BE2C (cell line): ENCODE measurements at regions not wholly inside any gene's neighbourhood (a gene's known extent, or its start where the extent isn't known, plus 50 kb on each side); places are given as distances from the start of the nearest gene placed in this dataset.

Source experiments
- DNase-seq: peaks from one replicate; pipeline ENCODE4 v3.0.0-alpha.2; 2020
- H3K27me3 ChIP-seq: fragments of 250-450 bp; sonication (Bioruptor Pico); 2 replicates; pipeline ENCODE4 v1.5.1; 2020; ENCODE audit warnings: mild to moderate bottlenecking
- H3K36me3 ChIP-seq: fragments of 250-450 bp; sonication (Bioruptor Pico); 2 replicates; pipeline ENCODE4 v1.5.1; 2020; ENCODE audit warnings: mild to moderate bottlenecking
- H3K4me1 ChIP-seq: fragments of 250-450 bp; sonication (Bioruptor Pico); 2 replicates; pipeline ENCODE4 v1.5.1; 2020
- H3K4me3 ChIP-seq: 2 replicates; pipeline ENCODE4 v1.5.1; 2011; ENCODE audit warnings: low read depth, low read length
- H3K9me3 ChIP-seq: fragments of 250-450 bp; sonication (Bioruptor Pico); 2 replicates; pipeline ENCODE4 v1.5.1; 2020
- CTCF ChIP-seq: IDR thresholded peaks from 2 replicates; pipeline ENCODE4 v1.5.1; 2012; ENCODE audit warnings: mild to moderate bottlenecking, low read depth, low read length

- Histone ChIP-seq H3K4me1 (no peaks in the 10 kb centered on the region; the same call in 1 of the 2 replicates), H3K4me3 (no peak overlapping the region), H3K9me3 (no peaks in the 10 kb centered on the region), H3K36me3 (no peaks in the 10 kb centered on the region), H3K27me3 (no peaks in the 10 kb centered on the region)
- TF ChIP-seq CTCF, result no peak
- no peak for DNase-seq
Measured at GRCh38 chr10:47079204-47079580, 168.0 kb downstream of the PTPN20 start.

DNA sequence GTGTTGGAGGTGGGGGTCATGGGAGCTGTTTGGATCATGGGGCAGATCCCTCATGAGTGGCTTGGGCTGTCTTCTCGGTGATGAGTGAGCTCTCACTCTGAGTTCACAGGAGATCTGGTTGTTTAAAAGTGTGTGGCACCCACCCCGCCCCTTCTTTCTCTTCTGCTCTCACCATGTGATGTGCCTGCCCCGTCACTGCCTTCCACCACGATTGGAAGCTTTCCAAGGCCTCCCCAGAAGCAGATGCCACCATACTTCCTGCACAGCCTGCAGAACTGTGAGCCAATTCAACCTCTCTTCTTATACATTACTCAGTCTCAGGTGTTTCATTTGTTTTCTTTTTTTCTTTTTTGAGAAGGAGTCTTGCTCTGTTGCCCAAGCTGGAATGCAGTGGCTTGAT is 170.0 kb downstream of the PTPN20 start:
- Histone ChIP-seq H3K4me3 (no peak overlapping the region), H3K27me3 (no peaks in the 10 kb centered on the region), H3K9me3 (no peaks in the 10 kb centered on the region), H3K4me1 (no peaks in the 10 kb centered on the region; the same call in none of the 2 replicates), H3K36me3 (no peaks in the 10 kb centered on the region)
- no peak for TF ChIP-seq CTCF
- no peak for DNase-seq

DNA sequence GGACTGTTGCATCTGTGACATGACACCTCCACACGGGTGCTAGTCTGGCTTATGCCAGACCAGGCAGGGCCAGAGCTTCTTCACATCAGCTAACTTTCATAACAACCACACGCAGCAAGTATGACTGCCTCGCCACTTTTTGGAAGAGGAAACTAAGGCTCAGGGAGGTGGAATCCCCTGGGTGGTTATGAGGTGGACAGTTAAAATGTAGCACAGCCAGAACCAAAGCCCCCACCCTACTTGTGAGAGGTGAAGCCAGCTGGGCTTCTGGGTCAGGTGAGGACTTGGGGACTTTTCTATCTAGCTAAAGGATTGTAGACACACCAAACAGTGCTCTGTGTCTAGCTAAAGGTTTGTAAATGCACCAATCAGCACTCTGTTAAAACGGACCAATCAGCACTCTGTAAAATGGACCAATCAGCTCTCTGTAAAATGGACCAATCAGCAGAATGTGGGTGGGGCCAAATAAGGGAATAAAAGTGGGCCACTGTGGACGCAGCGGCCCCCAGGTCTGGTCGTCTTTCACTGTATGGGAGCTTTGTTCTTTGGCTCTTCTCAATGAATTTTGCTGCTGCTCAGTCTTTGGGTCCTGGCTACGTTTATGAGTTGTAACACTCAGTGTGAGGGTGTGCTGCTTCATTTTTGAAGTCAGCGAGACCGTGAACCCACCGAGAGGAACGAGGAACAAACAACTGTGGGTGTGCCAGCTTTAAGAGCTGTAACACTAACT is 171.0 kb downstream of the PTPN20 start:
- no peaks in the 10 kb centered on the region for H3K36me3 ChIP-seq
- DNase-seq, result no peak
- H3K9me3 ChIP-seq, result no peaks in the 10 kb centered on the region
- no peaks in the 10 kb centered on the region; the same call in none of the 2 replicates for H3K4me1 ChIP-seq
- no peak for TF ChIP-seq CTCF
- no peaks in the 10 kb centered on the region for H3K27me3 ChIP-seq
- H3K4me3 ChIP-seq, result no peak overlapping the region

- no peaks in the 10 kb centered on the region; the same call in 1 of the 2 replicates for H3K4me1 ChIP-seq
- no peaks in the 10 kb centered on the region for H3K9me3 ChIP-seq
- DNase-seq, result no peak
- no peaks in the 10 kb centered on the region for H3K27me3 ChIP-seq
- H3K4me3 ChIP-seq, result no peak overlapping the region
- TF ChIP-seq CTCF, result no peak
- H3K36me3 ChIP-seq, result no peaks in the 10 kb centered on the region
Measured at GRCh38 chr10:47087667-47088066, 176.4 kb downstream of the PTPN20 start.

GRCh38 chr10:47088656-47089354 is 177.6 kb downstream of the PTPN20 start:
- Histone ChIP-seq H3K36me3 (no peaks in the 10 kb centered on the region), H3K27me3 (no peaks in the 10 kb centered on the region), H3K9me3 (no peaks in the 10 kb centered on the region), H3K4me3 (no peak overlapping the region), H3K4me1 (no peaks in the 10 kb centered on the region; the same call in 1 of the 2 replicates)
- TF ChIP-seq CTCF, result no peak
- peak; percentile 17 for DNase-seq

- DNase-seq, result no peak
- Histone ChIP-seq H3K4me1 (no peaks in the 10 kb centered on the region; the same call in 1 of the 2 replicates), H3K4me3 (no peak overlapping the region)
Measured at GRCh38 chr10:47090042-47090441, 178.8 kb downstream of the PTPN20 start.

More at GRCh38 chr10:47090042-47090441, 178.8 kb downstream of the PTPN20 start:
- Histone ChIP-seq H3K36me3 (no peaks in the 10 kb centered on the region), H3K9me3 (no peaks in the 10 kb centered on the region), H3K27me3 (no peaks in the 10 kb centered on the region)
- no peak for TF ChIP-seq CTCF
